ENCODE measurements at regions not wholly inside any gene's neighbourhood (a gene's known extent, or its start where the extent isn't known, plus 50 kb on each side); places are given as distances from the start of the nearest gene placed in this dataset.

GRCh38 chr2:4475618-4476017 is 772.2 kb downstream of the DCDC2C start:
- H3K9me3 Mint-ChIP-seq: peaks cover 23% of the 10 kb centered on the region
- ATAC-seq (ENCODE audit: poor library complexity): no peak
- no peaks in the 10 kb centered on the region for H3K36me3 Mint-ChIP-seq (ENCODE audit: low read depth)
- no peaks in the 10 kb centered on the region for H3K27me3 ChIP-seq (ENCODE audit: control insufficient read depth in 1 of 2, insufficient read depth in 2 of 2, low read length in 2 of 2)
- H3K4me1 Mint-ChIP-seq (ENCODE audit: low read depth): no peaks in the 10 kb centered on the region
- ChIA-PET CTCF (no interaction called here), POLR2A (no interaction called here)
- H3K27ac ChIP-seq (ENCODE audit: low read depth in 1 of 2, low read length in 2 of 2): no peak overlapping the region
- H3K36me3 ChIP-seq (ENCODE audit: insufficient read depth, low read length): no peaks in the 10 kb centered on the region
- H3K4me1 ChIP-seq (ENCODE audit: insufficient read depth, low read length): no peaks in the 10 kb centered on the region
- H3K4me3 ChIP-seq (ENCODE audit: low read length): no peak overlapping the region
- no peak for DNase-seq
- intact Hi-C loops (cut with DNase I, micrococcal nuclease): no loop called here
- TF ChIP-seq CTCF (IDR thresholded peaks at IDR 0.05): no peak
- H3K9me3 ChIP-seq (ENCODE audit: control insufficient read depth in 1 of 2, insufficient read depth in 1 of 2, low read length in 2 of 2): peaks cover 0 to 3% of the 10 kb centered on the region in 2 experiments
- H3K4me3 Mint-ChIP-seq: no peak overlapping the region
- no peaks in the 10 kb centered on the region for H3K27me3 Mint-ChIP-seq
- no peak overlapping the region for H3K27ac Mint-ChIP-seq

- peaks cover 0 to 3% of the 10 kb centered on the region in 2 experiments for H3K9me3 ChIP-seq (ENCODE audit: control insufficient read depth in 1 of 2, insufficient read depth in 1 of 2, low read length in 2 of 2)
- POLR2A ChIA-PET: no interaction called here
- ATAC-seq (ENCODE audit: poor library complexity) (no peak), DNase-seq (no peak)
- Mint-ChIP-seq H3K9me3 (peaks cover 19% of the 10 kb centered on the region), H3K36me3 (ENCODE audit: low read depth) (no peaks in the 10 kb centered on the region), H3K27me3 (no peaks in the 10 kb centered on the region), H3K4me1 (ENCODE audit: low read depth) (no peaks in the 10 kb centered on the region), H3K4me3 (no peak overlapping the region), H3K27ac (no peak overlapping the region)
- intact Hi-C loops (cut with DNase I, micrococcal nuclease): no loop called here
- no peaks in the 10 kb centered on the region for H3K36me3 ChIP-seq (ENCODE audit: insufficient read depth, low read length)
- no peak overlapping the region for H3K4me3 ChIP-seq (ENCODE audit: low read length)
- H3K27me3 ChIP-seq (ENCODE audit: control insufficient read depth in 1 of 2, insufficient read depth in 2 of 2, low read length in 2 of 2): no peaks in the 10 kb centered on the region
- no peak overlapping the region for H3K27ac ChIP-seq (ENCODE audit: low read depth in 1 of 2, low read length in 2 of 2)
- no peaks in the 10 kb centered on the region for H3K4me1 ChIP-seq (ENCODE audit: insufficient read depth, low read length)
- TF ChIP-seq CTCF (IDR thresholded peaks at IDR 0.05): no peak
- CTCF ChIA-PET: no interaction called here
Measured at GRCh38 chr2:4483050-4483449, 779.7 kb downstream of the DCDC2C start.

GRCh38 chr2:4486971-4487370 is 783.6 kb downstream of the DCDC2C start:
- ATAC-seq (ENCODE audit: poor library complexity) (no peak), DNase-seq (no peak)
- H3K4me3 Mint-ChIP-seq: no peak overlapping the region
- H3K9me3 Mint-ChIP-seq: peaks cover 21% of the 10 kb centered on the region
- CTCF ChIA-PET: no interaction called here
- H3K27me3 Mint-ChIP-seq: no peaks in the 10 kb centered on the region
- intact Hi-C loops (cut with DNase I, micrococcal nuclease): no loop called here
- H3K4me1 Mint-ChIP-seq (ENCODE audit: low read depth): no peaks in the 10 kb centered on the region
- Histone ChIP-seq H3K9me3 (ENCODE audit: control insufficient read depth in 1 of 2, insufficient read depth in 1 of 2, low read length in 2 of 2) (peaks cover 0 to 8% of the 10 kb centered on the region in 2 experiments), H3K27ac (ENCODE audit: low read depth in 1 of 2, low read length in 2 of 2) (no peak overlapping the region), H3K36me3 (ENCODE audit: insufficient read depth, low read length) (no peaks in the 10 kb centered on the region), H3K4me3 (ENCODE audit: low read length) (no peak overlapping the region), H3K4me1 (ENCODE audit: insufficient read depth, low read length) (no peaks in the 10 kb centered on the region), H3K27me3 (ENCODE audit: control insufficient read depth in 1 of 2, insufficient read depth in 2 of 2, low read length in 2 of 2) (no peaks in the 10 kb centered on the region)
- POLR2A ChIA-PET: no interaction called here
- TF ChIP-seq CTCF (IDR thresholded peaks at IDR 0.05): no peak
- H3K27ac Mint-ChIP-seq: no peak overlapping the region
- H3K36me3 Mint-ChIP-seq (ENCODE audit: low read depth): no peaks in the 10 kb centered on the region

Measured in CD4-positive, alpha-beta T cell (primary cell).